Motor neuron (in vitro differentiated cells): ENCODE measurements at regions not wholly inside any gene's neighbourhood (a gene's known extent, or its start where the extent isn't known, plus 50 kb on each side); places are given as distances from the start of the nearest gene placed in this dataset.

Source experiments
- ATAC-seq, 8 experiments: fragments of 200-7000 bp; cut with Tn5 transposase; replicated peaks in 6 of 8; 2 replicates each; pipeline ENCODE4 v1.8.0; 2021; ENCODE audit warnings: mild to moderate bottlenecking in 8 of 8, moderate library complexity in 8 of 8
- H3K27ac ChIP-seq, 2 donors: fragments of 250-450 bp; sonication (Bioruptor Pico); 2 replicates each; pipeline ENCODE4 v1.9.0; 2021; ENCODE audit warnings: antibody characterized with exemption in 2 of 2, mild to moderate bottlenecking in 2 of 2, moderate library complexity in 1 of 2
- H3K4me1 ChIP-seq, 2 donors: fragments of 250-450 bp; sonication (Bioruptor Pico); replicated peaks in 1 of 2; 2 replicates each; pipeline ENCODE4 v1.6.1; 2021; ENCODE audit warnings: antibody characterized with exemption in 2 of 2, mild to moderate bottlenecking in 2 of 2, moderate library complexity in 1 of 2
- H3K4me3 ChIP-seq, 5 donors: fragments of 250-450 bp; sonication (Bioruptor Pico); 2 replicates each; pipeline ENCODE4 v1.9.0; 2021; ENCODE audit warnings: antibody characterized with exemption in 5 of 5, mild to moderate bottlenecking in 5 of 5, moderate library complexity in 4 of 5
- WGBS, 10 experiments: fragments of 450-650 bp; shearing (Covaris generic); methylation state at CpG; one replicate each; pipeline ENCODE4 v1.0.0; 2022; 5-methylcytosine and 5-hydroxymethylcytosine counted together
- in situ Hi-C, 9 experiments: fragments of 400-800 bp; cut with MboI; loops; one replicate each; pipeline ENCODE4 v1.15.0; 2021; ENCODE audit warnings: low sequenced_read_pairs in 9 of 9, low pct_unique_long_range_greater_than_20kb in 2 of 9; ENCODE audit not compliant: unreplicated experiment in 9 of 9

DNA sequence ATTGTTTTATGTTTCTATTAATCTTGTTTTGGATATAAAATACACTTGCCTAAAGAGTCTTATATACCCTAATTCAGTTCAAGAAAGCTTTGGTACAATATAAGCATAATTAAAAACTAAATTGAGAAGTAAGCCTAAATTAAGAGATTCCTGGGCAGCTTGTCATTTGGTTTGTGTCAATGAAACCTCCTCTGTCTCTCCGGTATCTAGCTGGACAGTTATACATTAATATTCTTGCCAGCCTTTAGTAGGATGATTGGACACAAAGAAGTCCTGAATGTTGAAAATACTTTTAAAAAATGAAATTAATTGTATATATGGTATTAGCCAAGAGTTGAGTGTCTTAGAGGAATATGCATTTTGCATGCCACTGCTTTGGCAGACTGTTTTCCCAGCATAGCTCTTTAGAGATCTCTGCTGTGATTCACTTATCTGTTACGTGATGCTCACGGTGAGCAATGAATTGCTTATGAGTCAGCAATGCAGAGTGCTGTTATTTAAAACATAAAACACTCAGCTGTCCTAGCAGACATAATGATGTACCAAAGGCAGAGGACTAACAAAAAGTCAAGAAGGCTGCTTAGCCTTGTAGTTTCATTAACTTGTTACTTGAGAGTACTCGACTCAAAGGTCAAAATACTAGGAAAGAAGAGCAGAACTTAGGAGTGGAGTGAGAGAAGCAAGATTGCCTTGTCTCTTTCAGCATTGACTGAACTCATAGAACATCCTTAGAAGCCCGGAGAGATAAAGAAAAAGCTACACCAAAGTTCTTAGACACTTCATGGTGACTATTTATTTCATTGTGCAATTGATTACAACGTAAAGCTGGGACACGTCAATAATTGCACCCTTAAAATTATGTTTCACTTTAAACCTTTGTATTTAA, 1296.1 kb upstream of the PCDH7 start:
- in situ Hi-C loops = no loop called here
- no peaks in the 10 kb centered on the region for H3K4me1 ChIP-seq
- no peak overlapping the region for H3K27ac ChIP-seq
- peak in 7 of 8 experiments; percentile 88 to 100 (median 100) for ATAC-seq
- WGBS, 10 experiments = 4 to 79% (median 33%) methylated on average over 3 to 7 of the region's 7 CpGs; no CpG with 5 or more reads in 1 of the 10 experiments
- H3K4me3 ChIP-seq = no peak overlapping the region

DNA sequence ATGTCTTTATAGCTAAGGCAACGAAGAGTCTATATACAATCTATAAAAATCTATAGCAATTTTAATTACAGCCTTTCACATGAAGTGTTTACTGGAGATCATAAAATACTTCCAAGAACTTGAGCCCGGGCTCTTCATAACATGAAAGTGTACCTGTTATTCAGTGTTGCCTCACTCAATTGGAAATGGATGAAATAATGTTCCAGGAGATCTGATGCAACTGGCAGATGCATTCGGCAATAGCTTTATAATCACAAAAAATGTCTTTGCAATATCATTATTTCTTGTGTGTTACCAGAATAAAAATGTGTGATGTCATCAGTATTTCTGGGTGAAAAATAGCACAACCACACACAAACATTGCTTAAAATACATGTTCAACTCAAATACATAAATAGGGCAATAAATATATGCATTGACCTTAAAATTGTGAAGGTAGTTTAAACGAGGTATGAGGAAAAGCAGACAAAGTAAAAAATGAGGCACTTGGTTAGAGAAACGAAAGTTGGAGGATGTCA, 1266.8 kb upstream of the PCDH7 start:
- WGBS, 10 experiments = 0 to 84% (median 60%) methylated on average over 1 to 5 of the region's 5 CpGs

DNA sequence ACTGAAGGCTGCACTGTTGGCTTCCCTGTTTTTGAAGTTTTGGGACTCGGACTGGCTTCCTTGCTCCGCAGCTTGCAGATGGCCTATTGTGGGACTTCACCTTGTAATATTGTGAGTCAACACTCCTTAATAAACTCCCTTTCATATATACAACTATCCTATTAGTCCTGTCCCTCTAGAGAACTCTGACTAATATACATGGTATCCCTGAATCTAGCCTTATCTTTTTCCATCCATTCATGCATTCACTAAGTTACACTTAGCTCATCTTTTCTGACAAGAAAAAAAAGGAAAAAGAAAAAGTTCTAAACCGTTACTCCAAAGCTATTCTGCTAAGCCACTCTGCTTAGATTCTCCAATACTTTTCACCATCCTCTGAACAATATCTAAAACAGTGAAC, 1260.2 kb upstream of the PCDH7 start:
- no peaks in the 10 kb centered on the region for H3K4me1 ChIP-seq
- in situ Hi-C loops = no loop called here
- WGBS, 10 experiments = 0 to 100% (median 60%) methylated on average over 1 to 3 of the region's 3 CpGs; no CpG with 5 or more reads in 1 of the 10 experiments
- no peak overlapping the region for H3K4me3 ChIP-seq
- no peak for ATAC-seq
- H3K27ac ChIP-seq = no peak overlapping the region

More for the DNA sequence above, 1266.8 kb upstream of the PCDH7 start:
- peak in 3 of 8 experiments; percentile 67 to 84 (median 74) for ATAC-seq
- in situ Hi-C loops = no loop called here
- Histone ChIP-seq H3K4me3 (no peak overlapping the region), H3K4me1 (peaks cover 0 to 2% of the 10 kb centered on the region in 2 donors), H3K27ac (no peak overlapping the region)

DNA sequence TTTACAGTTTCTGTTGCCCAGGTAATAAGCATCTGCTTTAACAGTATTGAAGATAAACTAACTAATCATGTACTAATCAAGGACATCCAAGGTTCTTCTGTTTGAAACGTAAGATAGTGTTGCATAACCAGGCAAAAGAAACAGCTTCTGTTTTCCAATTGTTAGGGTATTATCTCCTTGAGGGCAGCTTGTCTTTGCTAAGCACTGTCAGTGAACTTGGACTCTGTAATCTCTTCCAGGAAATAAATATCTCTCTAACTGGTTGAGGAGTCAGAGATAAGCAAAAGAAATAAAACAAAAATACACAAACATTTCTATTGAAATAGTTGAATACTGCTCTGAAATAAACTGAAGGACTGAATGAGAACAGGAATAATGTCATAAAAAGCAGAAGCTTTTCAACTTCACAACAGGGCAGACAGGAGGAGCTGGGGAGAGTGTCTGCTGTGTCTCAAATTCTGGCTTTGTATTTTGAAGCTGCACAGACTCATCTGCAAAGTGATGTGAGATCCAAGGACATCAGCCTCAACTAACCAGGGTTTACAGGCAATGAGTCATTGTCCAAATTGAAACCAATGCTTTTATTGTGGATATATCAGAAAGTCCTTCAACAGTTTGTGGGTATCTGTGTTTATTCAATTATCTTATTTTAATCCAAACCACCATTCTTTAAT, 1253.0 kb upstream of the PCDH7 start:
- H3K4me3 ChIP-seq = no peak overlapping the region
- in situ Hi-C loops = no loop called here
- no peak overlapping the region for H3K27ac ChIP-seq
- no peak for ATAC-seq
- 0 to 89% (median 42%) methylated on average over 1 of the region's 1 CpG; no CpG with 5 or more reads in 2 of the 10 experiments for WGBS, 10 experiments
- no peaks in the 10 kb centered on the region for H3K4me1 ChIP-seq
